K562 (cell line): ENCODE measurements at regions not wholly inside any gene's neighbourhood (a gene's known extent, or its start where the extent isn't known, plus 50 kb on each side); places are given as distances from the start of the nearest gene placed in this dataset.

Experiments used
- ATAC-seq: fragments of 200-7000 bp; cut with Tn5 transposase; 3 replicates; pipeline ENCODE4 v1.9.1; 2020; ENCODE audit warnings: moderate library complexity
- BruUV-seq: library from RNA; stranded (reverse); fragments of 400-500 nt; replicated peaks from 2 replicates; lab custom pipeline; 2021; lab: Mats Ljungman, UMichigan
- CTCF ChIA-PET: fragments of 300-600 bp; formaldehyde crosslinking; extraction: SDS; loops from one replicate; lab custom pipeline; 2021; ENCODE audit warnings: low intra/inter-chr PET ratio; lab: Yijun Ruan, JAX
- POLR2A ChIA-PET: fragments of 300-600, 350-650 bp; sonication (Branson Sonifier 250); formaldehyde crosslinking; extraction: SDS; loops from one replicate; lab custom pipeline; 2021; ENCODE audit warnings: antibody characterized with exemption, inconsistent platforms; lab: Yijun Ruan, JAX
- DNase-seq, 4 experiments: peaks; one replicate each; pipeline versions ENCODE4 v3.0.0 to v3.0.0-alpha.2; 2011 to 2018; ENCODE audit warnings: low spot score in 3 of 4, mixed read lengths in 3 of 4; ENCODE audit errors: extremely low read depth in 1 of 4
- FAIRE-seq: peaks from 2 replicates; lab custom pipeline; 2011; peaks lifted over from hg19 to GRCh38; lab: Jason Lieb, UNC
- H2AFZ ChIP-seq: 2 replicates; pipeline ENCODE4 v1.6.0; 2011; ENCODE audit warnings: low read depth, low read length, control low read depth, inconsistent platforms
- H3K27ac ChIP-seq: fragments of 200-600 bp; 3 replicates; pipeline ENCODE4 v1.8.0; 2011; ENCODE audit warnings: low read depth, mild to moderate bottlenecking, control low read depth, inconsistent platforms, low read length, moderate library complexity, mixed read lengths; ENCODE audit errors: extremely low read depth
- H3K27me3 ChIP-seq, 2 experiments: fragments of 300-600 bp in 1 of 2; 2 replicates in 1 of 2; 3 replicates in 1 of 2; pipeline versions ENCODE4 v1.6.0 to v1.8.0; 2011; ENCODE audit warnings: inconsistent platforms in 2 of 2, low read length in 2 of 2, mild to moderate bottlenecking in 1 of 2, mixed read lengths in 1 of 2, moderate library complexity in 1 of 2; ENCODE audit not compliant: control insufficient read depth in 2 of 2, insufficient read depth in 2 of 2
- H3K36me3 ChIP-seq: fragments of 300-600 bp; 3 replicates; pipeline ENCODE4 v1.8.0; 2011; ENCODE audit warnings: mild to moderate bottlenecking, low read length, inconsistent platforms; ENCODE audit not compliant: control insufficient read depth, insufficient read depth
- H3K4me1 ChIP-seq, 2 experiments: fragments of 200-600 bp in 1 of 2; replicated peaks in 1 of 2; 2 replicates in 1 of 2; 3 replicates in 1 of 2; pipeline versions ENCODE4 v1.5.1 to v1.8.0; 2011; ENCODE audit warnings: inconsistent platforms in 2 of 2, low read length in 2 of 2, mild to moderate bottlenecking in 1 of 2, mixed read lengths in 1 of 2, moderate library complexity in 1 of 2; ENCODE audit not compliant: control insufficient read depth in 2 of 2, insufficient read depth in 2 of 2
- H3K4me2 ChIP-seq: 2 replicates; pipeline ENCODE4 v1.6.1; 2011; ENCODE audit warnings: low read length, control low read depth, inconsistent platforms, mixed read lengths; ENCODE audit not compliant: insufficient read depth
- H3K4me3 ChIP-seq: fragments of 200-600 bp; sonication (generic), shearing (Covaris generic); 2 replicates; pipeline ENCODE4 v1.5.1; 2016; ENCODE audit warnings: control low read depth, inconsistent platforms
- H3K79me2 ChIP-seq: fragments of 200-600 bp; 3 replicates; pipeline ENCODE4 v1.8.0; 2011; ENCODE audit warnings: low read length, inconsistent platforms; ENCODE audit not compliant: control insufficient read depth, insufficient read depth
- H3K9ac ChIP-seq, 2 experiments: 2 replicates each; pipeline versions ENCODE4 v1.6.0 to v1.6.1; 2011; ENCODE audit warnings: low read depth in 2 of 2, low read length in 2 of 2, control low read depth in 1 of 2, inconsistent platforms in 1 of 2, mild to moderate bottlenecking in 1 of 2, mixed read lengths in 1 of 2; ENCODE audit not compliant: insufficient read depth in 1 of 2
- H3K9me1 ChIP-seq: one replicate; pipeline ENCODE4 v1.6.0; 2011; ENCODE audit warnings: inconsistent platforms, mild to moderate bottlenecking, low read length, moderate library complexity; ENCODE audit not compliant: control insufficient read depth, insufficient read depth
- H3K9me3 ChIP-seq: replicated peaks from 2 replicates; pipeline ENCODE4 v1.5.1; 2011; ENCODE audit warnings: low read depth, low read length, inconsistent platforms; ENCODE audit not compliant: control insufficient read depth, insufficient read depth
- H4K20me1 ChIP-seq: replicated peaks from 2 replicates; pipeline ENCODE4 v1.6.1; 2011; ENCODE audit warnings: low read length, inconsistent platforms, mixed read lengths; ENCODE audit not compliant: control insufficient read depth, insufficient read depth
- CGGBP1 ChIP-seq: fragments of 250-450 bp; sonication (Bioruptor Pico); IDR thresholded peaks from 2 replicates; pipeline ENCODE4 v1.9.0; 2021; ENCODE audit warnings: mild to moderate bottlenecking
- EP300 ChIP-seq: IDR thresholded peaks from 2 replicates; pipeline ENCODE4 v1.6.1; 2012; ENCODE audit warnings: low read length, improper control_type of control experiment
- GTF2E2 ChIP-seq: fragments of 200-800 bp; sonication (Bioruptor generic); IDR thresholded peaks from 2 replicates; pipeline ENCODE4 v1.6.1; 2016; ENCODE audit warnings: missing genetic modification characterization, missing compliant biosample characterization
- HCFC1 ChIP-seq: IDR thresholded peaks from 2 replicates; pipeline ENCODE4 v1.6.1; 2012; ENCODE audit warnings: low read depth, low read length, improper control_type of control experiment
- KHSRP ChIP-seq: fragments of 450-650 bp; IDR thresholded peaks from 2 replicates; pipeline ENCODE4 v1.6.1; 2017
- PRMT5 ChIP-seq: sonication (generic); formaldehyde crosslinking; IDR thresholded peaks from 2 replicates; pipeline ENCODE4 v1.5.0; 2020; ENCODE audit warnings: missing genetic modification reagents
- PRPF4 ChIP-seq: fragments of 200-400 bp; formaldehyde crosslinking; IDR thresholded peaks from one replicate; pipeline ENCODE4 v1.6.1; 2017; ENCODE audit warnings: low read length, low read depth, mild to moderate bottlenecking; ENCODE audit not compliant: insufficient read depth, poor library complexity, severe bottlenecking
- SIX5 ChIP-seq, 2 experiments: IDR thresholded peaks; 2 replicates each; pipeline ENCODE4 v1.6.1; 2011; ENCODE audit warnings: low read length in 2 of 2, borderline replicate concordance in 1 of 2, low read depth in 1 of 2, mild to moderate bottlenecking in 1 of 2, moderate library complexity in 1 of 2; ENCODE audit not compliant: insufficient read depth in 1 of 2
- ZBTB7A ChIP-seq: IDR thresholded peaks from 2 replicates; pipeline ENCODE4 v1.6.1; 2011; ENCODE audit warnings: low read depth, mild to moderate bottlenecking, low read length, moderate library complexity, borderline replicate concordance; ENCODE audit not compliant: control insufficient read depth
- ZNF175 ChIP-seq: fragments of 200-800 bp; sonication (Bioruptor generic); IDR thresholded peaks from 2 replicates; pipeline ENCODE4 v1.6.1; 2016; ENCODE audit warnings: low read depth, mild to moderate bottlenecking, missing genetic modification characterization, missing compliant biosample characterization
- ZNF280B ChIP-seq: fragments of 250-450 bp; sonication (Bioruptor Pico); IDR thresholded peaks from 2 replicates; pipeline ENCODE4 v1.5.1; 2021; ENCODE audit warnings: mild to moderate bottlenecking
- WGBS: fragments of 100-300 bp; shearing (Covaris generic); methylation state at CpG from one replicate; pipeline ENCODE4 v1.1.6; 2016; ENCODE audit warnings: low coverage, mixed read lengths; ENCODE audit not compliant: insufficient coverage; ENCODE audit errors: missing lambda C conversion rate; 5-methylcytosine and 5-hydroxymethylcytosine counted together
- in situ Hi-C: fragments of 300-500 bp; cut with MboI; formaldehyde crosslinking; loops from 4 replicates; pipeline ENCODE4 v1.15.0; 2018; ENCODE audit warnings: inconsistent platforms, mixed read lengths
- intact Hi-C: fragments of 100-400 bp; cut with micrococcal nuclease; formaldehyde crosslinking; loops from 2 replicates; pipeline ENCODE4 v1.14.2; 2022

DNA sequence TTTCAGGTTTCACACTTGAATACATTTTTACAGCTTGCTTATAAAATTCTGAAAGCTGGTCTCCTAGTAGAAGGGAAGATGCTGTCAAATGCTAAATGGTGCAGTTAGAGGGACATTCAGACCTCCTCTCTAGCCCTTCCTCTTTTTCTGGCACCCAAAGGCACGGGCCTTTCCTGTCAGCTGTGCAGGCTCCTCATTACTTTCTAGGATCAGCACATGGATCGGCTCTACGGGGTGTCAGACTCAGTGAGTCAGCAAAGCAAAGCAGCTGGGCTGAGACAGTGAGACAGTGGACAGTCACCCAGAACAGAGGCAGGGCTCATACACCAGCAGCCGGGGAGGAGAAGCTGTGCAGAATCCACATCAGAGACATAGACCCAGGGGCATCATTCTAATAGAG is 80.0 kb upstream of the TNC start (continued):
- TF ChIP-seq ZBTB7A: no peak
- TF ChIP-seq PRPF4: no peak
- no peak for TF ChIP-seq PRMT5 (CRISPR knock-in tag)

DNA sequence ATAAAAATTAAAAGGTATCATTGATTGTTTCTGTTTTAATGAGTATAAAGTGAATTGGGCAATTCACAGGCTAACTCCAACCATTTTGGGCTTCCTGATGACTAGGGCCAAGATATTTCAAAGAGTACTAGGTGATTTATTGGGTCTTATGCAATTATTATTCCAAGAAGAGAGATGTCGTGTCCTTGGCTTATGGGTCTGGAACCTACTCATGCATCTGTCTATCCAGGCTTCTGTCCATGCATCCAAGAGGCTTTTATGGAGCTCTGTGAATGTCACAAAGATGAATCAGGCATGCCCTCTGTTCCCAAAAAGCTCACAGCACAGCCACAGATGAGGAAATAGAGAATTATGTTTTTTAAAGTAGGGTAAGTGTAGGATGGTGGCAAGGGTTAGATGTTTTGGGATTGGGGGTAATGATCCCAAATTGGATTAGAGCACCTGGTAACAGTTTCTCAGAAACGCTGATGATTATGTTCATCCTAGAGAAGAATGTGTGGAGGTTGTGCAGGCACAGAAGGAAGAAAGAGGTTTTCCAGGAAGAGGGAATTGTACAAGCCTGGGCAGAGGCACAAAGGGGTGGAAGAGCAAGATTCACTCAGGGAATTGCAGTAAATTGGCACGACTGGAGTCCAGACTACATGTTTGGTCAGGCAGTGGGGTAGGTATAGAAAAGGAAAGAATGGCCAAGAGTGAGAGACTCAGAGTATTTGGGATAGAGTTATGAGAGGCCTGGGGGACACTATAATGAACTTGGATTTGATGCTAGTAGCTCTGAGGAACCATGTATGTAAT is 83.0 kb upstream of the TNC start:
- intact Hi-C loops: no loop called here
- Histone ChIP-seq H3K36me3 (no peaks in the 10 kb centered on the region), H3K79me2 (no peaks in the 10 kb centered on the region), H3K4me3 (no peak overlapping the region), H3K9ac (no peak overlapping the region), H3K4me2 (no peak overlapping the region), H2AFZ (no peak overlapping the region), H3K9me3 (no peaks in the 10 kb centered on the region), H3K27ac (no peak overlapping the region), H3K27me3 (no peaks in the 10 kb centered on the region), H4K20me1 (no peaks in the 10 kb centered on the region), H3K4me1 (no peaks in the 10 kb centered on the region), H3K9me1 (no peaks in the 10 kb centered on the region)
- WGBS: 0% methylated on average over 3 of the region's 3 CpGs
- ATAC-seq (no peak), DNase-seq (no peak), FAIRE-seq (no peak)
- CTCF ChIA-PET: no interaction called here
- BruUV-seq: no TSS peak
- POLR2A ChIA-PET: no interaction called here
- in situ Hi-C loops: no loop called here
- no peak for TF ChIP-seq HCFC1
- TF ChIP-seq EP300: no peak
- no peak for TF ChIP-seq ZNF280B (CRISPR knock-in tag)
- no peak for TF ChIP-seq KHSRP
- no peak for TF ChIP-seq CGGBP1 (CRISPR knock-in tag)
- no peak for TF ChIP-seq SIX5 (IDR thresholded peaks at IDR 0.05; ENCODE audit: borderline replicate concordance in 1 of 2, insufficient read depth in 1 of 2, low read depth in 1 of 2, low read length in 2 of 2)
- no peak for TF ChIP-seq GTF2E2
- no peak for TF ChIP-seq ZNF175 (CRISPR knock-in tag)
